BE2C (cell line): ENCODE measurements at regions not wholly inside any gene's neighbourhood (a gene's known extent, or its start where the extent isn't known, plus 50 kb on each side); places are given as distances from the start of the nearest gene placed in this dataset.

ENCODE experiments used
- DNase-seq: peaks from one replicate; pipeline ENCODE4 v3.0.0-alpha.2; 2020
- H3K27me3 ChIP-seq: fragments of 250-450 bp; sonication (Bioruptor Pico); 2 replicates; pipeline ENCODE4 v1.5.1; 2020; ENCODE audit warnings: mild to moderate bottlenecking
- H3K36me3 ChIP-seq: fragments of 250-450 bp; sonication (Bioruptor Pico); 2 replicates; pipeline ENCODE4 v1.5.1; 2020; ENCODE audit warnings: mild to moderate bottlenecking
- H3K4me1 ChIP-seq: fragments of 250-450 bp; sonication (Bioruptor Pico); 2 replicates; pipeline ENCODE4 v1.5.1; 2020
- H3K4me3 ChIP-seq: 2 replicates; pipeline ENCODE4 v1.5.1; 2011; ENCODE audit warnings: low read depth, low read length
- H3K9me3 ChIP-seq: fragments of 250-450 bp; sonication (Bioruptor Pico); 2 replicates; pipeline ENCODE4 v1.5.1; 2020
- TF ChIP-seq, protein P1 (sequence below): IDR thresholded peaks from 2 replicates; pipeline ENCODE4 v1.5.1; 2012; ENCODE audit warnings: mild to moderate bottlenecking, low read depth, low read length

GRCh38 chr4:19309378-19309777 is 942.3 kb upstream of the SLIT2 start:
- Histone ChIP-seq H3K9me3 (no peaks in the 10 kb centered on the region), H3K4me1 (no peaks in the 10 kb centered on the region), H3K36me3 (no peaks in the 10 kb centered on the region), H3K27me3 (no peaks in the 10 kb centered on the region), H3K4me3 (no peak overlapping the region)
- TF ChIP-seq, protein P1, sequence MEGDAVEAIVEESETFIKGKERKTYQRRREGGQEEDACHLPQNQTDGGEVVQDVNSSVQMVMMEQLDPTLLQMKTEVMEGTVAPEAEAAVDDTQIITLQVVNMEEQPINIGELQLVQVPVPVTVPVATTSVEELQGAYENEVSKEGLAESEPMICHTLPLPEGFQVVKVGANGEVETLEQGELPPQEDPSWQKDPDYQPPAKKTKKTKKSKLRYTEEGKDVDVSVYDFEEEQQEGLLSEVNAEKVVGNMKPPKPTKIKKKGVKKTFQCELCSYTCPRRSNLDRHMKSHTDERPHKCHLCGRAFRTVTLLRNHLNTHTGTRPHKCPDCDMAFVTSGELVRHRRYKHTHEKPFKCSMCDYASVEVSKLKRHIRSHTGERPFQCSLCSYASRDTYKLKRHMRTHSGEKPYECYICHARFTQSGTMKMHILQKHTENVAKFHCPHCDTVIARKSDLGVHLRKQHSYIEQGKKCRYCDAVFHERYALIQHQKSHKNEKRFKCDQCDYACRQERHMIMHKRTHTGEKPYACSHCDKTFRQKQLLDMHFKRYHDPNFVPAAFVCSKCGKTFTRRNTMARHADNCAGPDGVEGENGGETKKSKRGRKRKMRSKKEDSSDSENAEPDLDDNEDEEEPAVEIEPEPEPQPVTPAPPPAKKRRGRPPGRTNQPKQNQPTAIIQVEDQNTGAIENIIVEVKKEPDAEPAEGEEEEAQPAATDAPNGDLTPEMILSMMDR = no peak
- no peak for DNase-seq

DNA sequence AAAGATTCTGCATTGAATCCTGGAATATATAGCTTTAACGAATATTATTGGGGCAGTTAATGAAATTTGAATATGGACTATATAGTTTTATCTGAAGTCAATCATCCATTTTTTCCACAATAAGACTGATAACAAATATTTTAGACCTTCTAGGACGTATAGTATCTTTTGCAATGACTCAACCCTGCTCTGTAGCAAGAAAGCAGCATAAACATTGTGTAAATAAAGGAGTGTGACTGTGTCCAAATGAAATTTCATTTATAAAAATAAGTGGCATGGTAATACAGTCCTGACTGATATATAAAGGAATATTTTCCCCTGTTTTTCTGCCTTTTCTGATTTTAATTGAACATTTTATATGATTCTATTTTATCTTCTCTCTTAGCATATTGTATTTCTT is 947.7 kb upstream of the SLIT2 start:
- DNase-seq = no peak
- no peaks in the 10 kb centered on the region for H3K27me3 ChIP-seq
- TF ChIP-seq, protein P1 = no peak

GRCh38 chr4:19301527-19301926 is 950.2 kb upstream of the SLIT2 start:
- H3K4me1 ChIP-seq = no peaks in the 10 kb centered on the region
- DNase-seq = no peak
- TF ChIP-seq, protein P1 = no peak

More for the DNA sequence above, 947.7 kb upstream of the SLIT2 start:
- no peak overlapping the region for H3K4me3 ChIP-seq
- no peaks in the 10 kb centered on the region for H3K4me1 ChIP-seq
- no peaks in the 10 kb centered on the region for H3K36me3 ChIP-seq
- H3K9me3 ChIP-seq = no peaks in the 10 kb centered on the region

GRCh38 chr4:19300213-19300612 is 951.5 kb upstream of the SLIT2 start:
- H3K27me3 ChIP-seq = no peaks in the 10 kb centered on the region
- no peak for DNase-seq
- H3K4me3 ChIP-seq = no peak overlapping the region
- TF ChIP-seq, protein P1 = no peak
- H3K4me1 ChIP-seq = no peaks in the 10 kb centered on the region
- H3K9me3 ChIP-seq = no peaks in the 10 kb centered on the region
- no peaks in the 10 kb centered on the region for H3K36me3 ChIP-seq

More at GRCh38 chr4:19301527-19301926, 950.2 kb upstream of the SLIT2 start:
- H3K9me3 ChIP-seq = no peaks in the 10 kb centered on the region
- H3K27me3 ChIP-seq = no peaks in the 10 kb centered on the region
- no peak overlapping the region for H3K4me3 ChIP-seq
- H3K36me3 ChIP-seq = no peaks in the 10 kb centered on the region

GRCh38 chr4:19298998-19299397 is 952.7 kb upstream of the SLIT2 start:
- no peaks in the 10 kb centered on the region for H3K36me3 ChIP-seq
- no peak overlapping the region for H3K4me3 ChIP-seq
- H3K27me3 ChIP-seq = no peaks in the 10 kb centered on the region
- TF ChIP-seq, protein P1 = no peak
- no peaks in the 10 kb centered on the region for H3K9me3 ChIP-seq
- H3K4me1 ChIP-seq = no peaks in the 10 kb centered on the region
- no peak for DNase-seq

DNA sequence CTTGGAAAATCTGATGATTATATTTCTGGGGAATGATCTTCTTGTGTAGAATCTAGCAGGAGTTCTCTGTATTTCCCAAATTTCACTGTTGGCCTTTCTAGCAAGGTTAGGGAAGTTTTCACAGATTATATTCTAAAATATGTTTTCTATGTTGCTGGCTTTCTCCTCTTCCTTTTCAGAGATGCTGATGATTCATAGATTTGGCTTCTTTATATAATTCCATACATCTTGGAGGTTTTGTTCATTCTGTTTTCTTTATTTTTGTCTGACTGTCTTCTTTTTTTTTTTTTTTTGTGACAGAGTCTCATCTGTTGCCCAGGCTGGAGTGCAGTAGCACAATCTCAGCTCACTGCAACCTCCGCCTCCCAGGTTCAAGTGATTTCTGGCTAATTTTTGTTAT is 957.9 kb upstream of the SLIT2 start:
- no peak for DNase-seq
- TF ChIP-seq, protein P1 = no peak
- Histone ChIP-seq H3K9me3 (no peaks in the 10 kb centered on the region), H3K4me3 (no peak overlapping the region), H3K36me3 (no peaks in the 10 kb centered on the region), H3K4me1 (no peaks in the 10 kb centered on the region), H3K27me3 (no peaks in the 10 kb centered on the region)
